ENCODE measurements at regions not wholly inside any gene's neighbourhood (a gene's known extent, or its start where the extent isn't known, plus 50 kb on each side); places are given as distances from the start of the nearest gene placed in this dataset.

- TF ChIP-seq, protein P1, sequence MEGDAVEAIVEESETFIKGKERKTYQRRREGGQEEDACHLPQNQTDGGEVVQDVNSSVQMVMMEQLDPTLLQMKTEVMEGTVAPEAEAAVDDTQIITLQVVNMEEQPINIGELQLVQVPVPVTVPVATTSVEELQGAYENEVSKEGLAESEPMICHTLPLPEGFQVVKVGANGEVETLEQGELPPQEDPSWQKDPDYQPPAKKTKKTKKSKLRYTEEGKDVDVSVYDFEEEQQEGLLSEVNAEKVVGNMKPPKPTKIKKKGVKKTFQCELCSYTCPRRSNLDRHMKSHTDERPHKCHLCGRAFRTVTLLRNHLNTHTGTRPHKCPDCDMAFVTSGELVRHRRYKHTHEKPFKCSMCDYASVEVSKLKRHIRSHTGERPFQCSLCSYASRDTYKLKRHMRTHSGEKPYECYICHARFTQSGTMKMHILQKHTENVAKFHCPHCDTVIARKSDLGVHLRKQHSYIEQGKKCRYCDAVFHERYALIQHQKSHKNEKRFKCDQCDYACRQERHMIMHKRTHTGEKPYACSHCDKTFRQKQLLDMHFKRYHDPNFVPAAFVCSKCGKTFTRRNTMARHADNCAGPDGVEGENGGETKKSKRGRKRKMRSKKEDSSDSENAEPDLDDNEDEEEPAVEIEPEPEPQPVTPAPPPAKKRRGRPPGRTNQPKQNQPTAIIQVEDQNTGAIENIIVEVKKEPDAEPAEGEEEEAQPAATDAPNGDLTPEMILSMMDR (IDR thresholded peaks at IDR 0.05) = no peak
- TF ChIP-seq POLR2A (IDR thresholded peaks at IDR 0.05) = no peak
These were observed 65.0 kb upstream of the CD93 start for GRCh38 chr20:23151008-23151703.

All from right lobe of liver (tissue), 4 donors.